ENCODE measurements at regions not wholly inside any gene's neighbourhood (a gene's known extent, or its start where the extent isn't known, plus 50 kb on each side); places are given as distances from the start of the nearest gene placed in this dataset.

DNA sequence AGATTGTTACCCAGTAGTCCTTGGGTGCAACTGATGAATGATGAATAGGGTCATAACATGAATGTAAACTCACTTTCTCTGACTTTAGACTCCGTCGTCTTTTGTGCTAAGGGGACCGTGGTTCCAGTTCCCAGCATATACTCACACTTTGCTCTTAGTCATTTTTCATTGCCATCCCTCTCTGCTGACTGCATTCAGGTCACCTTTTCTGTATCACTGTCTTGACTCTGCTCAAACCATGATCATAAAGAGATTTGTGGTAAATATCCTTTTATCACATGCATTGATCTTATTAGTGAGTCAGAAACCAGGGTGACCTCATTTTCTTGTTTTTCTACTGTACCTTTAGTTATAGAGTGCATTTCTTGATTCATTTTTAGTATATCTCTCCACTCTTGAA, 141.1 kb upstream of the AGR3 start:
- ChIA-PET CTCF (no interaction called here), POLR2A (no interaction called here)
- no peak for ATAC-seq (ENCODE audit: low read depth)
- H3K4me2 ChIP-seq (replicated peaks; ENCODE audit: low read depth, low read length, poor library complexity, severe bottlenecking), result no peak overlapping the region
- H2AFZ ChIP-seq (ENCODE audit: insufficient read depth, low read depth, low read length, poor library complexity, severe bottlenecking), result no peak overlapping the region
- no peaks in the 10 kb centered on the region for H3K36me3 ChIP-seq (replicated peaks in 1 of 2; ENCODE audit: control extremely low read depth in 1 of 2, control insufficient read depth in 1 of 2, extremely low read depth in 1 of 2, insufficient read depth in 2 of 2, low read length in 1 of 2)
- H3K27ac ChIP-seq (ENCODE audit: low read length in 2 of 2), result no peak overlapping the region
- no CpG with 5 or more reads among the region's 3 CpGs for WGBS (ENCODE audit: insufficient coverage)
- H3K9me3 ChIP-seq (ENCODE audit: control extremely low read depth in 1 of 3, control insufficient read depth in 2 of 3, insufficient read depth in 1 of 3, low read length in 2 of 3), result no peaks in the 10 kb centered on the region
- no peaks in the 10 kb centered on the region for H3K79me2 ChIP-seq (ENCODE audit: control insufficient read depth, insufficient read depth, low read length)
- H3K9me3 Mint-ChIP-seq (ENCODE audit: insufficient read depth), result peaks cover 3% of the 10 kb centered on the region
- no peaks in the 10 kb centered on the region for H3K27me3 ChIP-seq (replicated peaks in 1 of 4; ENCODE audit: control extremely low read depth in 1 of 4, control insufficient read depth in 3 of 4, insufficient read depth in 4 of 4, low read length in 3 of 4)
- no peaks in the 10 kb centered on the region for H4K20me1 ChIP-seq (ENCODE audit: control insufficient read depth, insufficient read depth, low read length, poor library complexity, severe bottlenecking)
- H3K27ac Mint-ChIP-seq, result no peak overlapping the region
- no peaks in the 10 kb centered on the region for H3K4me1 ChIP-seq (ENCODE audit: control insufficient read depth in 2 of 2, insufficient read depth in 2 of 2, low read length in 2 of 2)
- H3K9ac ChIP-seq (ENCODE audit: low read length), result no peak overlapping the region
- H3K4me3 Mint-ChIP-seq, result no peak overlapping the region
- no peaks in the 10 kb centered on the region for H3K27me3 Mint-ChIP-seq
- intact Hi-C loops (cut with micrococcal nuclease), result no loop called here
- TF ChIP-seq EZH2 (IDR thresholded peaks at IDR 0.05; ENCODE audit: borderline replicate concordance, insufficient read depth, low read depth, low read length, poor library complexity, severe bottlenecking), result no peak
- TF ChIP-seq, protein P1, sequence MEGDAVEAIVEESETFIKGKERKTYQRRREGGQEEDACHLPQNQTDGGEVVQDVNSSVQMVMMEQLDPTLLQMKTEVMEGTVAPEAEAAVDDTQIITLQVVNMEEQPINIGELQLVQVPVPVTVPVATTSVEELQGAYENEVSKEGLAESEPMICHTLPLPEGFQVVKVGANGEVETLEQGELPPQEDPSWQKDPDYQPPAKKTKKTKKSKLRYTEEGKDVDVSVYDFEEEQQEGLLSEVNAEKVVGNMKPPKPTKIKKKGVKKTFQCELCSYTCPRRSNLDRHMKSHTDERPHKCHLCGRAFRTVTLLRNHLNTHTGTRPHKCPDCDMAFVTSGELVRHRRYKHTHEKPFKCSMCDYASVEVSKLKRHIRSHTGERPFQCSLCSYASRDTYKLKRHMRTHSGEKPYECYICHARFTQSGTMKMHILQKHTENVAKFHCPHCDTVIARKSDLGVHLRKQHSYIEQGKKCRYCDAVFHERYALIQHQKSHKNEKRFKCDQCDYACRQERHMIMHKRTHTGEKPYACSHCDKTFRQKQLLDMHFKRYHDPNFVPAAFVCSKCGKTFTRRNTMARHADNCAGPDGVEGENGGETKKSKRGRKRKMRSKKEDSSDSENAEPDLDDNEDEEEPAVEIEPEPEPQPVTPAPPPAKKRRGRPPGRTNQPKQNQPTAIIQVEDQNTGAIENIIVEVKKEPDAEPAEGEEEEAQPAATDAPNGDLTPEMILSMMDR (IDR thresholded peaks at IDR 0.05), result no peak
- no peaks in the 10 kb centered on the region for H3K4me1 Mint-ChIP-seq
- no peak for DNase-seq
- H3K4me3 ChIP-seq (ENCODE audit: control extremely low read depth in 1 of 5, extremely low read depth in 1 of 5, insufficient read depth in 1 of 5, low read depth in 2 of 5, low read length in 4 of 5), result no peak overlapping the region

DNA sequence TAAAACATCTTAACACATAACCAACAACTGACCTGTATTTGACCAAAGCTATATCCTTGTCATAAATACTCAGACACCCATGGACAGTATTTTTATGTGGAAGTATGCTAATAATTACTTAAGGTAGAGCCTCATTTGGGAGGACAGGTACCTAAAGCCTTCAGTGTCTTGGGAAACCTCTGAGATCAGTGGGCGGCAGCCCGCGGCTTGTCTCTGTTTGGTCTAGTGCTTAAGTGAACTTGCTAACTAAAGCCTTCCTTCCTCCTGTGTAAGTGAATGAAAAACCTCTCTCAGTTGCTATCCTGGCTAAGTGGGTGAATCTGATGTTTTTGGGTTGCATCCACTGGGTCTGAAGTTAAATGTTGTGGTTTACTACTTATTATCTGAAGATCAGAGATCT, 144.5 kb upstream of the AGR3 start:
- H3K4me2 ChIP-seq (replicated peaks; ENCODE audit: low read depth, low read length, poor library complexity, severe bottlenecking), result no peak overlapping the region
- POLR2A ChIA-PET, result no interaction called here
- intact Hi-C loops (cut with micrococcal nuclease), result no loop called here

More for the DNA sequence above, 144.5 kb upstream of the AGR3 start:
- Histone ChIP-seq H3K27me3 (replicated peaks in 1 of 4; ENCODE audit: control extremely low read depth in 1 of 4, control insufficient read depth in 3 of 4, insufficient read depth in 4 of 4, low read length in 3 of 4) (no peaks in the 10 kb centered on the region), H3K79me2 (ENCODE audit: control insufficient read depth, insufficient read depth, low read length) (no peaks in the 10 kb centered on the region), H3K36me3 (replicated peaks in 1 of 2; ENCODE audit: control extremely low read depth in 1 of 2, control insufficient read depth in 1 of 2, extremely low read depth in 1 of 2, insufficient read depth in 2 of 2, low read length in 1 of 2) (no peaks in the 10 kb centered on the region), H2AFZ (ENCODE audit: insufficient read depth, low read depth, low read length, poor library complexity, severe bottlenecking) (no peak overlapping the region), H3K27ac (ENCODE audit: low read length in 2 of 2) (no peak overlapping the region), H3K9ac (ENCODE audit: low read length) (no peak overlapping the region), H3K4me3 (ENCODE audit: control extremely low read depth in 1 of 5, extremely low read depth in 1 of 5, insufficient read depth in 1 of 5, low read depth in 2 of 5, low read length in 4 of 5) (no peak overlapping the region), H4K20me1 (ENCODE audit: control insufficient read depth, insufficient read depth, low read length, poor library complexity, severe bottlenecking) (no peaks in the 10 kb centered on the region), H3K9me3 (ENCODE audit: control extremely low read depth in 1 of 3, control insufficient read depth in 2 of 3, insufficient read depth in 1 of 3, low read length in 2 of 3) (no peaks in the 10 kb centered on the region), H3K4me1 (ENCODE audit: control insufficient read depth in 2 of 2, insufficient read depth in 2 of 2, low read length in 2 of 2) (peaks cover 4 to 5% of the 10 kb centered on the region in 2 donors)
- CTCF ChIA-PET, result no interaction called here
- DNase-seq (no peak), ATAC-seq (ENCODE audit: low read depth) (no peak)
- H3K4me3 Mint-ChIP-seq, result no peak overlapping the region
- H3K27me3 Mint-ChIP-seq, result no peaks in the 10 kb centered on the region
- H3K27ac Mint-ChIP-seq, result no peak overlapping the region
- peaks cover 3% of the 10 kb centered on the region for H3K9me3 Mint-ChIP-seq (ENCODE audit: insufficient read depth)
- peaks cover 9% of the 10 kb centered on the region for H3K4me1 Mint-ChIP-seq
- TF ChIP-seq, protein P1 (IDR thresholded peaks at IDR 0.05), result no peak
- no peak for TF ChIP-seq EZH2 (IDR thresholded peaks at IDR 0.05; ENCODE audit: borderline replicate concordance, insufficient read depth, low read depth, low read length, poor library complexity, severe bottlenecking)
- WGBS (ENCODE audit: insufficient coverage), result no CpG with 5 or more reads among the region's 3 CpGs

Data from B cell (primary cell).